Activated CD4-positive, alpha-beta memory T cell treated with anti-CD3 and anti-CD28 coated beads for 36 hours (primary cell): ENCODE measurements at regions not wholly inside any gene's neighbourhood (a gene's known extent, or its start where the extent isn't known, plus 50 kb on each side); places are given as distances from the start of the nearest gene placed in this dataset.

Experiments
- CTCF ChIA-PET: fragments of 350-600 bp; sonication (Branson Sonifier 250); formaldehyde crosslinking; loops from one replicate; lab custom pipeline; 2021; ENCODE audit warnings: antibody characterized with exemption, inconsistent platforms; lab: Charles Lee
- POLR2A ChIA-PET: fragments of 350-600 bp; sonication (Branson Sonifier 250); formaldehyde crosslinking; loops from one replicate; lab custom pipeline; 2021; ENCODE audit warnings: antibody characterized with exemption; lab: Charles Lee
- DNase-seq: peaks from one replicate; pipeline ENCODE4 v3.0.0-alpha.2; 2020
- H3K27ac Mint-ChIP-seq: one replicate; pipeline ENCODE4 v1.8.0; 2021; ENCODE audit warnings: mixed read lengths
- H3K27me3 Mint-ChIP-seq: one replicate; pipeline ENCODE4 v1.8.0; 2021; ENCODE audit warnings: mixed read lengths
- H3K36me3 Mint-ChIP-seq: one replicate; pipeline ENCODE4 v1.8.0; 2021; ENCODE audit warnings: mixed read lengths
- H3K4me1 Mint-ChIP-seq: one replicate; pipeline ENCODE4 v1.8.0; 2021; ENCODE audit warnings: low read depth, mixed read lengths
- H3K4me3 Mint-ChIP-seq: one replicate; pipeline ENCODE4 v1.8.0; 2021; ENCODE audit warnings: mild to moderate bottlenecking, mixed read lengths
- H3K9me3 Mint-ChIP-seq: one replicate; pipeline ENCODE4 v1.8.0; 2021; ENCODE audit warnings: mixed read lengths
- intact Hi-C: fragments of 100-400 bp; cut with micrococcal nuclease; formaldehyde crosslinking; loops from one replicate; pipeline ENCODE4 v1.15.1; 2023

DNA sequence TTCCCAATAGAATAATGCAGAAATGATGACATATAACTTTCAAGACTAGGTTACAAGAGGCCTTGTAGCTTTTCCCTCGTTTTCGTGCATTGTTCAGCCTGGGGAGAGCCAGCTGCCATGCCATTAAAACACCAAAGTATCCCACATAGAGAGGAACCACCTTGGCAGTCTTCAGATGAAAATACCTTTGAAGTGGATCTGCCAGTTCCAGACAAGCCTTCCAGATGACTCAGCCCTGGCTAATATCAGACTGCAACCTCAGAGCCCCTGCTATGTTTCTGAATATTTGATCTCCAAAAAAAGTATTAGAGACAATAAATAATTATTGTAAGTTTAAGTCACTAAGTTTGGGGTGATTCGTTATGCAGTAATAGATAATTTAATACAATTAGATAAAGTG is 294.3 kb upstream of the GBE1 start:
- Mint-ChIP-seq H3K27me3 (no peaks in the 10 kb centered on the region), H3K9me3 (peaks cover 2% of the 10 kb centered on the region), H3K4me3 (no peak overlapping the region), H3K27ac (no peak overlapping the region), H3K4me1 (no peaks in the 10 kb centered on the region), H3K36me3 (no peaks in the 10 kb centered on the region)
- intact Hi-C loops: no loop called here
- ChIA-PET POLR2A (no interaction called here), CTCF (no interaction called here)
- DNase-seq: no peak

DNA sequence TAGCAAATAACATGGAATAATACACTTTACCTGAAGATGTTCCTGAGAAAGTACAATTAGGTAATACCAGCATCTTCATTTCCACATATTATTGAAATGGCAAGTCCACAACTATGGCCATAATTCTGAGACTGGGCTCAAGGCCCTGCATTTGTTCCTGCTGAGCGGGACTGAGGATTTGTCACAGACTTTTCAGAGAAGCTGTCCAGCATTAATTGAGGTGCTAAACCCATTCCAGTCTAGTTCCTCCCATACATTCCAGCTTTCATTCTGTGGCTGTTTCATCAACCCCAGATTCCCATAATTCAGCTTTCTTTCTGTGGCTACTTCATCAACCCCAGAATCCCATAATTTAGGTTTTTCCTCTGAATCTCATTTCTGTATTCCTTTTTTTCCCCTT is 293.4 kb upstream of the GBE1 start:
- ChIA-PET CTCF (no interaction called here), POLR2A (no interaction called here)
- Mint-ChIP-seq H3K9me3 (peaks cover 2% of the 10 kb centered on the region), H3K27ac (no peak overlapping the region), H3K4me3 (no peak overlapping the region), H3K36me3 (no peaks in the 10 kb centered on the region), H3K4me1 (no peaks in the 10 kb centered on the region), H3K27me3 (no peaks in the 10 kb centered on the region)
- intact Hi-C loops: no loop called here
- no peak for DNase-seq

DNA sequence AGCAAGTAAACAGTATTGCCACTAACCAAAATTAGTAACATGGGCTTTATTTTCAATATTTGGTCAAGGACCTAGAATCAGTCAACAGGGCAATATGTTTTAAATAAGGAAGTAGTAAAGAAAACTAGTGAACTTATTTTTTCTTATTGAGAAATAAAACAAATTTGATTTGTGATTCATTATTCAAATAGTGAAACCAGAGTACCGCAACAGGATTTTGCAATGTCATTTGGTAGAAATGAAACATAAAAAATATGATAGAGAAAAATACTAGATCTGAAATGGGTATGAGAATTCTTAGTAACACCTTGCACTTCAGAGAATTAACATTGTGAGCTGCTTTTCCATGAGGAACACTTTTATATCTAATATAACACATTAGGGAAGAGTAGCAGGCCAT is 291.8 kb upstream of the GBE1 start:
- peaks cover 2% of the 10 kb centered on the region for H3K9me3 Mint-ChIP-seq
- no peaks in the 10 kb centered on the region for H3K36me3 Mint-ChIP-seq
- H3K27me3 Mint-ChIP-seq: no peaks in the 10 kb centered on the region
- ChIA-PET CTCF (no interaction called here), POLR2A (no interaction called here)
- DNase-seq: no peak
- H3K4me1 Mint-ChIP-seq: no peaks in the 10 kb centered on the region
- H3K27ac Mint-ChIP-seq: no peak overlapping the region
- intact Hi-C loops: no loop called here
- H3K4me3 Mint-ChIP-seq: no peak overlapping the region

- Mint-ChIP-seq H3K4me1 (no peaks in the 10 kb centered on the region), H3K27me3 (no peaks in the 10 kb centered on the region), H3K4me3 (no peak overlapping the region), H3K9me3 (no peaks in the 10 kb centered on the region), H3K27ac (no peak overlapping the region), H3K36me3 (no peaks in the 10 kb centered on the region)
- no peak for DNase-seq
- intact Hi-C loops: no loop called here
- ChIA-PET POLR2A (no interaction called here), CTCF (no interaction called here)
These were observed 288.9 kb upstream of the GBE1 start for GRCh38 chr3:82050382-82050781.

GRCh38 chr3:82048711-82049110 is 287.3 kb upstream of the GBE1 start:
- no peak overlapping the region for H3K4me3 Mint-ChIP-seq
- no peak overlapping the region for H3K27ac Mint-ChIP-seq
- H3K27me3 Mint-ChIP-seq: no peaks in the 10 kb centered on the region
- H3K36me3 Mint-ChIP-seq: no peaks in the 10 kb centered on the region
- no peaks in the 10 kb centered on the region for H3K9me3 Mint-ChIP-seq
- no peaks in the 10 kb centered on the region for H3K4me1 Mint-ChIP-seq
- ChIA-PET POLR2A (no interaction called here), CTCF (no interaction called here)
- DNase-seq: no peak
- intact Hi-C loops: no loop called here

- intact Hi-C loops: no loop called here
- ChIA-PET CTCF (no interaction called here), POLR2A (no interaction called here)
- H3K4me1 Mint-ChIP-seq: no peaks in the 10 kb centered on the region
- peaks cover 2% of the 10 kb centered on the region for H3K9me3 Mint-ChIP-seq
- no peaks in the 10 kb centered on the region for H3K27me3 Mint-ChIP-seq
- H3K4me3 Mint-ChIP-seq: no peak overlapping the region
- no peak overlapping the region for H3K27ac Mint-ChIP-seq
- no peak for DNase-seq
- H3K36me3 Mint-ChIP-seq: no peaks in the 10 kb centered on the region
These were observed 283.7 kb upstream of the GBE1 start for GRCh38 chr3:82044930-82045705.

DNA sequence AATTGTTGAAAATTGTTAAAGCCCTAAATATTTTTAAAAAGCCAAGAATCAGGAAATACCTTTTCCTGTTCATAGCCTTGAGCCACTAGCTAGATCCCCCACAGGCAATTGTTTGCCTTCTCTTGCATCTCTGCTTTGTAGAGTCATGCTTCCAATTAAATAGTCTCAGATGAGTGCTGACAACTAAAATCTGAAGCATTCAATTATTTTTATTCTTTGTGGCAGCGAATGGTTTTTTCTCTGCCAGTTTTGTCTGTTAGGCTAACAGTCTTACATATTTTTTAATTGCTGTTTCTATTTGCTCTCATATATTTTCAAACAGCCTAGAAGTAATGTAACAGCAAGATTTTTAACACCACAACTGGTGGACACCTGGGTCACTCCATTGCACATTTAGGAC is 277.1 kb upstream of the GBE1 start:
- no peak for DNase-seq
- CTCF ChIA-PET: no interaction called here
- H3K9me3 Mint-ChIP-seq: peaks cover 2% of the 10 kb centered on the region
- H3K27me3 Mint-ChIP-seq: no peaks in the 10 kb centered on the region
- POLR2A ChIA-PET: no interaction called here
- no peak overlapping the region for H3K4me3 Mint-ChIP-seq
- intact Hi-C loops: no loop called here
- no peak overlapping the region for H3K27ac Mint-ChIP-seq
- no peaks in the 10 kb centered on the region for H3K36me3 Mint-ChIP-seq
- no peaks in the 10 kb centered on the region for H3K4me1 Mint-ChIP-seq

DNA sequence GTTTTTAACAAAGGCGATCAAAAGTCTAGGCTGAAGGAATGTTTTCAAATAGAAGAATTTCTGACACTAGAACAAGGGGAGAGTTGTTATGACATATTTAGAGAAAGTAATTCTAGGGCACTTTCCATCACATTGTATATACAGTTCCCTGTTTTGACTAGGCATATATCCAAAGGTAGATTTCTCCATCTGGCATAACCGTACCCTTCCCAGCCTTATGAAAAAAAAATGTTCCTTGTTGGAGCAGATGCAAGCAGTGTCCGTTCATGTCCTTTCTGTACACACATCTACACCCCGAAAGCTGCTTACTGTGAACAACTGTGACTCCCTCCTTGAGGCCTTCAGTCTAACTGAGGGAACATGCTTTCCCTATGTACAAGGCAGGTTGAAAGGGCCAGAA is 271.7 kb upstream of the GBE1 start:
- POLR2A ChIA-PET: no interaction called here
- intact Hi-C loops: no loop called here
- H3K36me3 Mint-ChIP-seq: no peaks in the 10 kb centered on the region
- no peaks in the 10 kb centered on the region for H3K27me3 Mint-ChIP-seq
- CTCF ChIA-PET: no interaction called here
- DNase-seq: no peak
- H3K27ac Mint-ChIP-seq: no peak overlapping the region
- H3K9me3 Mint-ChIP-seq: no peaks in the 10 kb centered on the region
- H3K4me1 Mint-ChIP-seq: no peaks in the 10 kb centered on the region
- H3K4me3 Mint-ChIP-seq: no peak overlapping the region

DNA sequence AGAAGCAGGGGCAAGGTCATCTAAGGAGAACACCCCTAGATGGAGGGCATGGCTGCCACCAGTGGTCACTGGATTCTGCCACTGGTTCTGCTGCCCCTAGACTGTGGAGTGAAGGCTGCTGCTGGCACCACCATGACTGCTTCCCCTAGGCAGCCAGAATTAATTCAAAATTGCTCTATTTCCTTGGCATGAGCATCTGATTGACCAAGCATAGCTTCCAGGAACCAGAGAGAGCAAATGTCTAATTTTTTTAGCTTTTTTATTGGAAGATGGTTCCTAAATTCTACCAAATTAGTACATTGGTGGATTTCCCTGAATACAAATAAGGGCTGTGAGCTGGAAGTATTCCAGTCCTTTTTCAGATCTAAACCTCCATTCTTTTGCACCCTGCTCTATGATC is 270.2 kb upstream of the GBE1 start:
- CTCF ChIA-PET: no interaction called here

GRCh38 chr3:82030916-82031315 is 269.5 kb upstream of the GBE1 start:
- DNase-seq: no peak
- Mint-ChIP-seq H3K27me3 (peaks cover 1% of the 10 kb centered on the region), H3K4me1 (no peaks in the 10 kb centered on the region), H3K27ac (no peak overlapping the region), H3K36me3 (no peaks in the 10 kb centered on the region), H3K9me3 (no peaks in the 10 kb centered on the region), H3K4me3 (no peak overlapping the region)
- ChIA-PET POLR2A (no interaction called here), CTCF (no interaction called here)
- intact Hi-C loops: no loop called here

More for the DNA sequence above, 270.2 kb upstream of the GBE1 start:
- H3K4me3 Mint-ChIP-seq: no peak overlapping the region
- peaks cover 1% of the 10 kb centered on the region for H3K27me3 Mint-ChIP-seq
- H3K4me1 Mint-ChIP-seq: no peaks in the 10 kb centered on the region
- intact Hi-C loops: no loop called here
- no peaks in the 10 kb centered on the region for H3K9me3 Mint-ChIP-seq
- H3K27ac Mint-ChIP-seq: no peak overlapping the region
- H3K36me3 Mint-ChIP-seq: no peaks in the 10 kb centered on the region
- POLR2A ChIA-PET: no interaction called here
- DNase-seq: no peak

- H3K27ac Mint-ChIP-seq: no peak overlapping the region
- CTCF ChIA-PET: no interaction called here
These were observed 261.4 kb upstream of the GBE1 start for GRCh38 chr3:82022836-82023235.

DNA sequence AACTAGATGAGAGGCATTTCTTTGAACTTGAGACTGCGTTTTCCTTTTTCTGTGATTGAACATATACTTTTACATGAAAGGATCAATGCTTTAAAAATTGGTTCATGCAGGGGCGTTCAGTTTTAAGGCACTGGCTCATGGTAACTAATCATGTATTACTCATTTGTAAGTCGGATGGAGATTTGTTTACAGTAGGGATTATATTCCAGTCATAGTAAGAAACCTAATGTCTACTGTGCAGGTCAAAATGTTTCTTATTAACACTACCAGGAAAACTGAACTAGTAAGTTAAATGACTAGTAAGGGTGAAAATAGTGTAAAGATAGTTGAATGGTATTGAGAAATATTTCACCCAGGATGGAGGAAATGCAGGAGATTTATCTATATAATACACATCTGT is 258.8 kb upstream of the GBE1 start:
- Mint-ChIP-seq H3K27ac (no peak overlapping the region), H3K4me3 (no peak overlapping the region), H3K4me1 (no peaks in the 10 kb centered on the region), H3K9me3 (no peaks in the 10 kb centered on the region), H3K27me3 (no peaks in the 10 kb centered on the region), H3K36me3 (no peaks in the 10 kb centered on the region)
- no peak for DNase-seq
- intact Hi-C loops: no loop called here
- POLR2A ChIA-PET: no interaction called here
- CTCF ChIA-PET: no interaction called here

More at GRCh38 chr3:82022836-82023235, 261.4 kb upstream of the GBE1 start:
- H3K36me3 Mint-ChIP-seq: no peaks in the 10 kb centered on the region
- POLR2A ChIA-PET: no interaction called here
- intact Hi-C loops: no loop called here
- peaks cover 1% of the 10 kb centered on the region for H3K27me3 Mint-ChIP-seq
- no peak overlapping the region for H3K4me3 Mint-ChIP-seq
- no peaks in the 10 kb centered on the region for H3K4me1 Mint-ChIP-seq
- no peaks in the 10 kb centered on the region for H3K9me3 Mint-ChIP-seq
- no peak for DNase-seq

DNA sequence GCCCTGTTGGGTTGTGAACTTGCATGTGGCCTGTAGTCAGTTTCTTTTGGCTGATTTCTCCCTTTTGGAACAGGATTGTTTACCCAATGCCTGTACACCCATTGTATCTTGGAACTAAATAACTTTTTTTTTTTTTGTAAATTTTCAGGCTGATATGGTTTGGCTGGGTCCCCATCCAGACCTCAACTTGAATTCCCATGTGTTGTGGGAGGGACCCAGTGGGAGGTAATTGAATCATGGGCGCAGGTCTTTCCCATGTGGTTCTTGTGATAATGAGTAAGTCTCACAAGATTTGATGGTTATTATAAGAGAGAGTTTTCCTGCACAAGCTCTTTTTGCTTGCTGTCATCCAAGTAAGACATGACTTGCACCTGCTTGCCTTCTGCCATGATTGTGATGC is 253.8 kb upstream of the GBE1 start:
- DNase-seq: no peak
- Mint-ChIP-seq H3K27ac (no peak overlapping the region), H3K9me3 (no peaks in the 10 kb centered on the region), H3K27me3 (no peaks in the 10 kb centered on the region), H3K4me1 (no peaks in the 10 kb centered on the region), H3K36me3 (no peaks in the 10 kb centered on the region), H3K4me3 (no peak overlapping the region)
- intact Hi-C loops: no loop called here
- CTCF ChIA-PET: no interaction called here
- POLR2A ChIA-PET: no interaction called here
